Left ventricle myocardium superior (tissue), 1 donor: ENCODE measurements at regions not wholly inside any gene's neighbourhood (a gene's known extent, or its start where the extent isn't known, plus 50 kb on each side); places are given as distances from the start of the nearest gene placed in this dataset.
"Not testable (repeated sequence)": the region's sequence is repeated elsewhere in the genome, so short reads cannot be mapped to it uniquely, and the experiment has no call there.

ENCODE experiments used
- ATAC-seq: fragments of 200-7000 bp; cut with Tn5 transposase; one replicate; pipeline ENCODE4 v1.9.1; 2020; ENCODE audit warnings: mild to moderate bottlenecking, moderate library complexity
- DNase-seq: peaks from one replicate; pipeline ENCODE4 v3.0.0-alpha.2; 2020
- intact Hi-C: fragments of 100-400 bp; cut with micrococcal nuclease; formaldehyde crosslinking; loops from one replicate; pipeline ENCODE4 v1.11.0; 2022
- donor health status: DM: no; HTN: yes; CAD: no; lungs with severe emphysema.

GRCh38 chr16:80915079-80915450 is 91.6 kb downstream of the CMC2 start:
- ATAC-seq (no peak), DNase-seq (no peak)
- intact Hi-C loops: no loop called here

- no peak for ATAC-seq
- intact Hi-C loops: no loop called here
Observed at GRCh38 chr16:80914379-80915078, 92.2 kb downstream of the CMC2 start.

GRCh38 chr16:80913397-80913796 is 93.3 kb downstream of the CMC2 start:
- intact Hi-C loops: no loop called here
- ATAC-seq (no peak), DNase-seq (no peak)

More at GRCh38 chr16:80914379-80915078, 92.2 kb downstream of the CMC2 start:
- no peak for DNase-seq

- intact Hi-C loops: no loop called here
- DNase-seq (no peak), ATAC-seq (no peak)
Observed at GRCh38 chr16:80912651-80913050, 94.0 kb downstream of the CMC2 start.

- DNase-seq: no peak
- no peak for ATAC-seq
- intact Hi-C loops: no loop called here
Observed at GRCh38 chr16:80910434-80910833, 96.3 kb downstream of the CMC2 start.

GRCh38 chr16:80909720-80910119 is 97.0 kb downstream of the CMC2 start:
- ATAC-seq: no peak
- intact Hi-C loops: no loop called here
- DNase-seq: no peak

GRCh38 chr16:80906169-80906568 is 100.5 kb downstream of the CMC2 start:
- intact Hi-C loops, ATAC-seq, DNase-seq: not testable (repeated sequence)

GRCh38 chr16:80903616-80904015 is 99.2 kb upstream of the CDYL2 start:
- intact Hi-C loops: no loop called here
- DNase-seq: no peak
- no peak for ATAC-seq

- DNase-seq (no peak), ATAC-seq (no peak)
- intact Hi-C loops: no loop called here
Observed at GRCh38 chr16:80902306-80903110, 98.1 kb upstream of the CDYL2 start.

- intact Hi-C loops: no loop called here
- ATAC-seq (no peak), DNase-seq (no peak)
Observed at GRCh38 chr16:80900593-80900954, 96.2 kb upstream of the CDYL2 start.

- ATAC-seq (peak; percentile 98), DNase-seq (peak; percentile 88)
- intact Hi-C loops: no loop called here
Observed at GRCh38 chr16:80899809-80900592, 95.6 kb upstream of the CDYL2 start.

GRCh38 chr16:80896776-80897175 is 92.4 kb upstream of the CDYL2 start:
- intact Hi-C loops: no loop called here
- no peak for DNase-seq
- ATAC-seq: no peak

GRCh38 chr16:80894091-80894490 is 89.7 kb upstream of the CDYL2 start:
- no peak for ATAC-seq
- intact Hi-C loops: no loop called here
- DNase-seq: no peak

GRCh38 chr16:80893686-80894085 is 89.3 kb upstream of the CDYL2 start:
- ATAC-seq (no peak), DNase-seq (no peak)
- intact Hi-C loops: no loop called here

- ATAC-seq, intact Hi-C loops, DNase-seq: not testable (repeated sequence)
Observed at GRCh38 chr16:80892395-80892794, 88.0 kb upstream of the CDYL2 start.

GRCh38 chr16:80889779-80890359 is 85.5 kb upstream of the CDYL2 start:
- intact Hi-C loops: no loop called here
- ATAC-seq: no peak
- DNase-seq: no peak

- no peak for DNase-seq
- no peak for ATAC-seq
- intact Hi-C loops: no loop called here
Observed at GRCh38 chr16:80887062-80887461, 82.7 kb upstream of the CDYL2 start.

GRCh38 chr16:80883816-80884215 is 79.4 kb upstream of the CDYL2 start:
- no peak for ATAC-seq
- intact Hi-C loops: no loop called here

GRCh38 chr16:80883159-80883642 is 78.8 kb upstream of the CDYL2 start:
- no peak for ATAC-seq
- intact Hi-C loops: no loop called here
- no peak for DNase-seq

More at GRCh38 chr16:80883816-80884215, 79.4 kb upstream of the CDYL2 start:
- DNase-seq: no peak

GRCh38 chr16:80875616-80876015 is 71.2 kb upstream of the CDYL2 start:
- no peak for ATAC-seq
- no peak for DNase-seq
- intact Hi-C loops: no loop called here
